A673 (cell line): ENCODE measurements at regions not wholly inside any gene's neighbourhood (a gene's known extent, or its start where the extent isn't known, plus 50 kb on each side); places are given as distances from the start of the nearest gene placed in this dataset.

Experiments
- BruUV-seq: library from RNA; stranded (reverse); fragments of 400-500 nt; replicated peaks from 2 replicates; lab custom pipeline; 2021; lab: Mats Ljungman, UMichigan
- CTCF ChIA-PET: fragments of 300-600 bp; sonication (Branson Sonifier 250); formaldehyde crosslinking; loops from one replicate; lab custom pipeline; 2022; ENCODE audit warnings: antibody characterized with exemption; lab: Charles Lee
- POLR2A ChIA-PET: fragments of 300-600 bp; sonication (Branson Sonifier 250); formaldehyde crosslinking; loops from one replicate; lab custom pipeline; 2022; ENCODE audit warnings: antibody characterized with exemption; ENCODE audit not compliant: low non-redundant PET; lab: Charles Lee
- DNase-seq: peaks from one replicate; pipeline ENCODE4 v3.0.0-alpha.2; 2015; ENCODE audit warnings: low spot score
- H3K27ac ChIP-seq: fragments of 200-600 bp; sonication (generic); 2 replicates; pipeline ENCODE4 v1.5.1; 2016; ENCODE audit warnings: mixed run types, low read depth, mild to moderate bottlenecking, mixed read lengths, antibody characterized with exemption, low read length; ENCODE audit not compliant: poor library complexity, severe bottlenecking
- H3K27me3 ChIP-seq: fragments of 200-600 bp; sonication (generic); replicated peaks from 2 replicates; pipeline ENCODE4 v1.6.1; 2017; ENCODE audit warnings: mixed run types, low read depth, mild to moderate bottlenecking, mixed read lengths, antibody characterized with exemption, low read length; ENCODE audit not compliant: insufficient read depth, poor library complexity
- H3K36me3 ChIP-seq: fragments of 200-600 bp; sonication (generic); 2 replicates; pipeline ENCODE4 v1.6.1; 2016; ENCODE audit warnings: mixed run types, mild to moderate bottlenecking, mixed read lengths, antibody characterized with exemption, low read length; ENCODE audit not compliant: insufficient read depth, poor library complexity, severe bottlenecking
- H3K4me1 ChIP-seq: fragments of 200-600 bp; sonication (generic); 2 replicates; pipeline ENCODE4 v1.6.1; 2017; ENCODE audit warnings: mixed run types, mild to moderate bottlenecking, mixed read lengths, antibody characterized with exemption, low read length; ENCODE audit not compliant: insufficient read depth, poor library complexity, severe bottlenecking
- H3K4me3 ChIP-seq: fragments of 200-600 bp; sonication (generic); 2 replicates; pipeline ENCODE4 v1.5.1; 2016; ENCODE audit warnings: low read depth, mixed run types, mild to moderate bottlenecking, mixed read lengths, low read length; ENCODE audit not compliant: poor library complexity, severe bottlenecking
- H3K9me3 ChIP-seq: fragments of 200-600 bp; sonication (generic); 2 replicates; pipeline ENCODE4 v1.6.1; 2016; ENCODE audit warnings: mixed run types, low read depth, mild to moderate bottlenecking, mixed read lengths, antibody characterized with exemption, low read length; ENCODE audit not compliant: poor library complexity, severe bottlenecking
- CTCF ChIP-seq: fragments of 300-800, 200-600 bp; sonication (generic); conservative IDR thresholded peaks from 2 replicates; pipeline ENCODE4 v1.5.1; 2017; ENCODE audit warnings: low read depth, mild to moderate bottlenecking, antibody characterized with exemption, low read length, moderate library complexity, mixed read lengths
- EZH2 ChIP-seq: fragments of 200-600 bp; sonication (generic); IDR thresholded peaks from 2 replicates; pipeline ENCODE4 v1.6.1; 2017; ENCODE audit warnings: borderline replicate concordance, low read depth, mild to moderate bottlenecking, mixed read lengths, antibody characterized with exemption, low read length; ENCODE audit not compliant: poor library complexity, severe bottlenecking
- intact Hi-C: fragments of 100-400 bp; cut with micrococcal nuclease; formaldehyde crosslinking; loops from one replicate; pipeline ENCODE4 v1.10.0; 2022; ENCODE audit not compliant: unreplicated experiment

DNA sequence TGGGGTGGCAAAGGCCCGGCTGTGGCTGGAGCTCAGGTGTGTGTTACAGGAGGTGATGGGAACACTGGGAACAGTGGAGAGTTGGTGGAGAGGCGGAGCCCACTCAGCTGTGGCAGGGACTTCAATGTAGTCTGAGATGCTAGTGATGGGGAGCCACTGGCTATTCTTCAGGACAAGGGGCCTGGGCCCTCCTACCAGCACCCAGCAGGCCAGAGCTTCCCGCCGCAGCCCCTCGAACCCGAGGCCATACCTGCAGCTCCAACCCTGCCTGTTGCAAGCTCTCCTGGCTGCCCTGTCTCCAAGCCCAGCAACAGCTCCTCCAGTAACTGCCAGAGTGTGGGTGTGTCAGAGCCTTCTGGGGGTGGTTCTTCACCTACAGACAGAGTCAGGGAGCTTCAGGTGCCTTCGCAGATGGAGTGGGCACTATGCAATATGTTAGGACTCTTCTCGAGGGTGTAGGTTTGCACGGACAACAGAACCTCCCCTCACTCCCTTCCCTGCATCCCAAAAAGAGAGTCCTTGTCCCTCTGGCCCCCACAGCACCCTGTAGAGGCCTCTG, 146.2 kb upstream of the MLN start:
- CTCF ChIA-PET: no interaction called here

GRCh38 chr6:33949111-33949510, 145.3 kb upstream of the MLN start:
- no peak for TF ChIP-seq EZH2
- TF ChIP-seq CTCF: no peak
- no peaks in the 10 kb centered on the region for H3K27me3 ChIP-seq
- no TSS peak for BruUV-seq
- no peaks in the 10 kb centered on the region for H3K9me3 ChIP-seq
- H3K36me3 ChIP-seq: no peaks in the 10 kb centered on the region
- ChIA-PET CTCF (no interaction called here), POLR2A (no interaction called here)
- no peak for DNase-seq
- no peak overlapping the region for H3K27ac ChIP-seq
- H3K4me1 ChIP-seq: no peaks in the 10 kb centered on the region
- intact Hi-C loops: no loop called here
- no peak overlapping the region for H3K4me3 ChIP-seq

More for the DNA sequence above, 146.2 kb upstream of the MLN start:
- Histone ChIP-seq H3K27me3 (no peaks in the 10 kb centered on the region), H3K36me3 (no peaks in the 10 kb centered on the region), H3K27ac (no peak overlapping the region), H3K4me3 (no peak overlapping the region), H3K9me3 (no peaks in the 10 kb centered on the region), H3K4me1 (no peaks in the 10 kb centered on the region)
- TF ChIP-seq EZH2: no peak
- TF ChIP-seq CTCF: no peak
- POLR2A ChIA-PET: no interaction called here
- no peak for DNase-seq
- intact Hi-C loops: no loop called here
- BruUV-seq: no TSS peak

DNA sequence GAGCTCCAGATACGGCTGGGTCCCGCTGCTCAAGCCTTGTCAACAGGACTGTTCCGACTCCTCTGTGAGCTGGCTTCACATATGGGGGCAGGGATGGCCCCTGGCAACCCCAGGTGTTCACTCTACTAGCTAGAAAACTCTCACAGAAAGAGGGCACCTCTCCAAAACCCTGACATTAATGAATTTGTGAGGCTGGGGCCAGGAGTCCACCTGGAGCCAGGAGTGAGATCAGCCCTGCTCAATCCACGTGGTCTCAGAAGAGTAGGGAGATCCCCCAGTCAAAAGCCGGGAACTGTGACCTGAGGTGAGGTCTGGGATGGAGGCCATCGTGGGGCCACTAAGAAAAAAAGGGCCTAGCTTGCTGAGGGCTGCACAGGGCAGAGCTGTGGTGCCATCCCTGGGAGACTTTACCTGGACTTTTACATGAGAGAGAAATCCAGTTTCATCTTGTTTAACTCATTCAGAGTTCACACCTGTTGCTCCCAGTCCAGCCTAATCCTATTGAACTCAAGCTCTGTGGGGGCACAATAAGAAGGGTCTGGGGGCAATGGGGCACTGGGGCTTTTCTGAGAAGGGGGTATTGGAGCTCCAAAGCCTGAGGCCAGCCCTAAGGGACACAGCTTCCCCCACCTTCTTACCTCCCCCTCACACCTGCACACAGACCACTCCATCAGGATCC, 144.3 kb upstream of the MLN start:
- ChIA-PET CTCF (no interaction called here), POLR2A (interaction anchor here (0.6 kb wide), 1 partner anchor 22 kb away, joined by 3 read pairs; no protein-coding TSS in a partner anchor)
- Histone ChIP-seq H3K9me3 (no peaks in the 10 kb centered on the region), H3K4me1 (no peaks in the 10 kb centered on the region), H3K36me3 (no peaks in the 10 kb centered on the region), H3K27me3 (no peaks in the 10 kb centered on the region), H3K27ac (no peak overlapping the region), H3K4me3 (no peak overlapping the region)
- DNase-seq: no peak
- no TSS peak for BruUV-seq
- intact Hi-C loops: no loop called here
- TF ChIP-seq CTCF (no peak), EZH2 (no peak)
